Fibroblast of lung (primary cell): ENCODE measurements at regions not wholly inside any gene's neighbourhood (a gene's known extent, or its start where the extent isn't known, plus 50 kb on each side); places are given as distances from the start of the nearest gene placed in this dataset.

Experiments used
- CTCF ChIP-seq, 2 donors: IDR thresholded peaks in 1 of 2; conservative IDR thresholded peaks in 1 of 2; 1 replicate in 1 of 2; 2 replicates in 1 of 2; pipeline ENCODE4 v1.5.1; 2011 to 2012; ENCODE audit warnings: low read length in 2 of 2, control low read depth in 1 of 2, inconsistent platforms in 1 of 2, low read depth in 1 of 2, mild to moderate bottlenecking in 1 of 2
- EZH2 ChIP-seq: IDR thresholded peaks from 2 replicates; pipeline ENCODE4 v1.5.1; 2012; ENCODE audit warnings: low read length, control low read depth, mild to moderate bottlenecking; ENCODE audit errors: missing control alignments

- no peak for TF ChIP-seq CTCF (conservative IDR thresholded peaks at IDR 0.05 in 1 of 2, IDR thresholded peaks at IDR 0.05 in 1 of 2; ENCODE audit: low read depth in 1 of 2, low read length in 2 of 2)
- TF ChIP-seq EZH2 = no peak
These were observed 597.9 kb upstream of the TBL1XR1 start for GRCh38 chr3:177795216-177795615.
